IMR-90 (cell line): ENCODE measurements at regions not wholly inside any gene's neighbourhood (a gene's known extent, or its start where the extent isn't known, plus 50 kb on each side); places are given as distances from the start of the nearest gene placed in this dataset.

Source experiments
- ATAC-seq: fragments of 200-7000 bp; cut with Tn5 transposase; 2 replicates; pipeline ENCODE4 v1.9.1; 2020; ENCODE audit warnings: low read depth, mild to moderate bottlenecking, moderate library complexity
- BruUV-seq: library from RNA; stranded (reverse); fragments of 400-500 nt; replicated peaks from 2 replicates; lab custom pipeline; 2021; lab: Mats Ljungman, UMichigan
- CTCF ChIA-PET: fragments of 300-600 bp; formaldehyde crosslinking; extraction: SDS; loops from one replicate; lab custom pipeline; 2021; ENCODE audit warnings: antibody characterized with exemption; lab: Yijun Ruan, JAX
- POLR2A ChIA-PET: fragments of 300-600 bp; sonication (Branson Sonifier 250); formaldehyde crosslinking; loops from one replicate; lab custom pipeline; 2022; ENCODE audit warnings: antibody characterized with exemption; ENCODE audit not compliant: unreplicated experiment; lab: Charles Lee
- DNase-seq: peaks from one replicate; pipeline ENCODE4 v3.0.0; 2013
- H2AFZ ChIP-seq: replicated peaks from 2 replicates; pipeline ENCODE3; 2013; ENCODE audit warnings: low read length, mild to moderate bottlenecking; ENCODE audit not compliant: poor library complexity
- H2AK5ac ChIP-seq: 2 replicates; pipeline ENCODE4 v1.6.1; 2013; ENCODE audit warnings: low read depth, low read length, inconsistent platforms
- H2AK9ac ChIP-seq: replicated peaks from 2 replicates; pipeline ENCODE3; 2013; ENCODE audit warnings: mild to moderate bottlenecking, low read depth, low read length, moderate library complexity; ENCODE audit not compliant: poor library complexity
- H2BK120ac ChIP-seq: 2 replicates; pipeline ENCODE4 v1.6.1; 2013; ENCODE audit warnings: low read depth, low read length, inconsistent platforms
- H2BK15ac ChIP-seq: 3 replicates; pipeline ENCODE4 v1.6.1; 2013; ENCODE audit warnings: low read depth, low read length, inconsistent platforms
- H2BK20ac ChIP-seq: 2 replicates; pipeline ENCODE4 v1.6.1; 2013; ENCODE audit warnings: low read depth, mild to moderate bottlenecking, inconsistent platforms, low read length, moderate library complexity
- H2BK5ac ChIP-seq: 2 replicates; pipeline ENCODE4 v1.6.1; 2013; ENCODE audit warnings: mild to moderate bottlenecking, low read depth, low read length, inconsistent platforms; ENCODE audit not compliant: poor library complexity, severe bottlenecking
- H3K14ac ChIP-seq: replicated peaks from 2 replicates; pipeline ENCODE4 v1.6.1; 2013; ENCODE audit warnings: low read depth, low read length, inconsistent platforms
- H3K18ac ChIP-seq: 2 replicates; pipeline ENCODE4 v1.6.1; 2013; ENCODE audit warnings: low read depth, low read length, control low read depth
- H3K23ac ChIP-seq: 2 replicates; pipeline ENCODE4 v1.6.1; 2013; ENCODE audit warnings: low read depth, low read length, inconsistent platforms
- H3K27ac ChIP-seq: 2 replicates; pipeline ENCODE4 v1.5.1; 2013; ENCODE audit warnings: mild to moderate bottlenecking, control low read depth, low read length; ENCODE audit not compliant: insufficient read depth
- H3K27me3 ChIP-seq: 2 replicates; pipeline ENCODE4 v1.6.1; 2013; ENCODE audit warnings: low read length; ENCODE audit not compliant: control insufficient read depth, insufficient read depth
- H3K36me3 ChIP-seq: 2 replicates; pipeline ENCODE4 v1.6.1; 2013; ENCODE audit warnings: low read length, mixed read lengths; ENCODE audit not compliant: control insufficient read depth, insufficient read depth
- H3K4ac ChIP-seq: 2 replicates; pipeline ENCODE4 v1.6.1; 2013; ENCODE audit warnings: low read depth, low read length, inconsistent platforms
- H3K4me1 ChIP-seq: 2 replicates; pipeline ENCODE4 v1.6.1; 2013; ENCODE audit warnings: low read length, mixed read lengths; ENCODE audit not compliant: control insufficient read depth, insufficient read depth
- H3K4me2 ChIP-seq: 2 replicates; pipeline ENCODE4 v1.6.1; 2013; ENCODE audit warnings: low read depth, mild to moderate bottlenecking, control low read depth, low read length, moderate library complexity
- H3K4me3 ChIP-seq: 2 replicates; pipeline ENCODE4 v1.5.1; 2013; ENCODE audit warnings: low read depth, mild to moderate bottlenecking, control low read depth, low read length, moderate library complexity; ENCODE audit not compliant: insufficient read depth
- H3K56ac ChIP-seq: 2 replicates; pipeline ENCODE4 v1.6.1; 2013; ENCODE audit warnings: low read length, inconsistent platforms; ENCODE audit not compliant: insufficient read depth; ENCODE audit errors: extremely low read depth
- H3K79me1 ChIP-seq, 2 experiments: 2 replicates each; pipeline ENCODE4 v1.6.1; 2013; ENCODE audit warnings: low read length in 2 of 2, inconsistent platforms in 1 of 2, low read depth in 1 of 2
- H3K9ac ChIP-seq: 2 replicates; pipeline ENCODE4 v1.6.1; 2013; ENCODE audit warnings: low read depth, low read length, control low read depth
- H3K9me1 ChIP-seq: 2 replicates; pipeline ENCODE4 v1.6.1; 2013; ENCODE audit warnings: low read length, inconsistent platforms; ENCODE audit not compliant: insufficient read depth
- H3K9me3 ChIP-seq: 2 replicates; pipeline ENCODE4 v1.6.1; 2013; ENCODE audit warnings: low read length; ENCODE audit not compliant: control insufficient read depth, insufficient read depth
- H4K20me1 ChIP-seq: 2 replicates; pipeline ENCODE4 v1.6.1; 2013; ENCODE audit warnings: low read length, inconsistent platforms; ENCODE audit not compliant: insufficient read depth
- H4K5ac ChIP-seq: 2 replicates; pipeline ENCODE4 v1.6.1; 2013; ENCODE audit warnings: mild to moderate bottlenecking, low read depth, low read length, control low read depth
- H4K8ac ChIP-seq, 2 experiments: 2 replicates each; pipeline ENCODE4 v1.6.1; 2013; ENCODE audit warnings: low read depth in 2 of 2, low read length in 2 of 2, control low read depth in 1 of 2, inconsistent platforms in 1 of 2
- H4K91ac ChIP-seq: 2 replicates; pipeline ENCODE4 v1.6.1; 2013; ENCODE audit warnings: low read depth, low read length, inconsistent platforms; ENCODE audit not compliant: insufficient read depth
- CEBPB ChIP-seq: IDR thresholded peaks from 2 replicates; pipeline ENCODE4 v1.6.1; 2012; ENCODE audit warnings: low read depth, low read length, improper control_type of control experiment
- MXI1 ChIP-seq: IDR thresholded peaks from 2 replicates; pipeline ENCODE4 v1.6.1; 2012; ENCODE audit warnings: low read depth, mild to moderate bottlenecking, low read length, moderate library complexity, borderline replicate concordance
- RCOR1 ChIP-seq: IDR thresholded peaks from 2 replicates; pipeline ENCODE4 v1.6.1; 2012; ENCODE audit warnings: mild to moderate bottlenecking, low read length, improper control_type of control experiment; ENCODE audit not compliant: insufficient replicate concordance
- WGBS, 2 experiments: methylation state at CpG; one replicate each; pipeline versions ENCODE4 v1.1.5 to v1.1.7; 2013; ENCODE audit warnings: missing lambda C conversion rate in 2 of 2; ENCODE audit not compliant: insufficient read length in 1 of 2; ENCODE audit errors: extremely low coverage in 2 of 2; 5-methylcytosine and 5-hydroxymethylcytosine counted together
- dilution Hi-C: fragments of 300-500 bp; cut with HindIII; formaldehyde crosslinking; loops from one replicate; pipeline ENCODE4 v1.14.3; 2018; ENCODE audit warnings: low sequenced_read_pairs; ENCODE audit not compliant: unreplicated experiment
- in situ Hi-C: fragments of 300-500 bp; cut with MboI; formaldehyde crosslinking; loops from 3 replicates; pipeline ENCODE4 v1.14.3; 2019; ENCODE audit warnings: low sequenced_read_pairs, inconsistent platforms, mixed read lengths
- intact Hi-C: fragments of 100-400 bp; cut with micrococcal nuclease; formaldehyde crosslinking; loops from 2 replicates; pipeline ENCODE4 v1.10.0; 2022

- Histone ChIP-seq H3K79me1 (no peaks in the 10 kb centered on the region), H2BK20ac (no peak overlapping the region), H4K91ac (no peak overlapping the region), H3K9me3 (no peaks in the 10 kb centered on the region), H3K9me1 (no peaks in the 10 kb centered on the region), H4K20me1 (no peaks in the 10 kb centered on the region), H3K4me1 (peaks cover 2% of the 10 kb centered on the region; the same call in 1 of the 2 replicates), H3K4me2 (no peak overlapping the region), H4K5ac (no peak overlapping the region), H3K4me3 (no peak overlapping the region), H4K8ac (no peak overlapping the region), H2BK15ac (no peak overlapping the region), H2BK5ac (no peak overlapping the region), H3K4ac (no peak overlapping the region), H2BK120ac (no peak overlapping the region), H3K36me3 (no peaks in the 10 kb centered on the region), H3K9ac (no peak overlapping the region), H3K23ac (no peak overlapping the region), H3K18ac (no peak overlapping the region), H2AK9ac (no peak overlapping the region), H3K56ac (no peak overlapping the region), H3K14ac (no peak overlapping the region), H3K27me3 (no peaks in the 10 kb centered on the region), H2AK5ac (no peak overlapping the region), H3K27ac (no peak overlapping the region), H2AFZ (no peak overlapping the region)
- no peak for DNase-seq
- ChIA-PET CTCF (no interaction called here), POLR2A (no interaction called here)
- dilution Hi-C loops, result no loop called here
- in situ Hi-C loops, result no loop called here
- no peak for ATAC-seq
- WGBS, 2 experiments, result no CpG with 5 or more reads among the region's 1 CpG
- intact Hi-C loops, result no loop called here
- BruUV-seq, result no TSS peak
- TF ChIP-seq MXI1 (no peak), CEBPB (no peak), RCOR1 (no peak)
Observed at GRCh38 chr4:123622572-123622971, 226.0 kb downstream of the SPRY1 start.
